ENCODE measurements at regions not wholly inside any gene's neighbourhood (a gene's known extent, or its start where the extent isn't known, plus 50 kb on each side); places are given as distances from the start of the nearest gene placed in this dataset.
"Not testable (repeated sequence)": the region's sequence is repeated elsewhere in the genome, so short reads cannot be mapped to it uniquely, and the experiment has no call there.

GRCh38 chr13:80810294-80810693 lies 469.4 kb upstream of the SPRY2 start:
- H2BK15ac ChIP-seq (ENCODE audit: low read depth, low read length); H3K14ac ChIP-seq (replicated peaks; ENCODE audit: low read depth, low read length); intact Hi-C loops (cut with micrococcal nuclease); H2AK5ac ChIP-seq (ENCODE audit: low read depth, low read length); CTCF ChIA-PET; H3K9ac ChIP-seq (ENCODE audit: low read depth, low read length); H3K4ac ChIP-seq (ENCODE audit: low read depth, low read length); H4K5ac ChIP-seq (ENCODE audit: low read depth, low read length); H3K36me3 ChIP-seq (ENCODE audit: control insufficient read depth, insufficient read depth, low read length); ATAC-seq (ENCODE audit: low read depth); H4K20me1 ChIP-seq (ENCODE audit: insufficient read depth, low read length); H3K56ac ChIP-seq (ENCODE audit: extremely low read depth, insufficient read depth, low read length); BruUV-seq (replicated peaks); H3K4me3 ChIP-seq (ENCODE audit: insufficient read depth, low read depth, low read length); H3K27me3 ChIP-seq (ENCODE audit: control insufficient read depth, insufficient read depth, low read length); POLR2A ChIA-PET (ENCODE audit: unreplicated experiment); in situ Hi-C loops (cut with MboI; ENCODE audit: low sequenced_read_pairs); H2BK5ac ChIP-seq (ENCODE audit: low read depth, low read length, poor library complexity, severe bottlenecking); H3K27ac ChIP-seq (ENCODE audit: insufficient read depth, low read length); H3K23ac ChIP-seq (ENCODE audit: low read depth, low read length); dilution Hi-C loops (cut with HindIII; ENCODE audit: low sequenced_read_pairs, unreplicated experiment); H3K4me1 ChIP-seq (ENCODE audit: control insufficient read depth, insufficient read depth, low read length); DNase-seq; H3K79me1 ChIP-seq (ENCODE audit: low read depth in 1 of 2, low read length in 2 of 2); H2AFZ ChIP-seq (replicated peaks; ENCODE audit: low read length, poor library complexity); H4K8ac ChIP-seq (ENCODE audit: low read depth in 2 of 2, low read length in 2 of 2); H3K4me2 ChIP-seq (ENCODE audit: low read depth, low read length); H2BK20ac ChIP-seq (ENCODE audit: low read depth, low read length); H2BK120ac ChIP-seq (ENCODE audit: low read depth, low read length); H3K9me3 ChIP-seq (ENCODE audit: control insufficient read depth, insufficient read depth, low read length); H2AK9ac ChIP-seq (replicated peaks; ENCODE audit: low read depth, low read length, poor library complexity); H4K91ac ChIP-seq (ENCODE audit: insufficient read depth, low read depth, low read length); H3K18ac ChIP-seq (ENCODE audit: low read depth, low read length); H3K9me1 ChIP-seq (ENCODE audit: insufficient read depth, low read length): not testable (repeated sequence)
- 20% methylated on average over 1 of the region's 4 CpGs; no CpG with 5 or more reads in 1 of the 2 experiments for WGBS, 2 experiments (ENCODE audit: extremely low coverage in 2 of 2, insufficient read length in 1 of 2)

Measured in IMR-90 (cell line).